Keratinocyte (primary cell): ENCODE measurements at regions not wholly inside any gene's neighbourhood (a gene's known extent, or its start where the extent isn't known, plus 50 kb on each side); places are given as distances from the start of the nearest gene placed in this dataset.

Source experiments
- DNase-seq: peaks from one replicate; pipeline ENCODE4 v3.0.0-alpha.2; 2011; ENCODE audit warnings: low read depth, missing footprints, low spot score
- FAIRE-seq: peaks from 2 replicates; lab custom pipeline; 2011; peaks lifted over from hg19 to GRCh38; lab: Jason Lieb, UNC
- H2AFZ ChIP-seq: 2 replicates; pipeline ENCODE4 v1.6.0; 2012; ENCODE audit warnings: low read length, control low read depth, inconsistent platforms; ENCODE audit not compliant: control insufficient read depth
- H3K27ac ChIP-seq: 2 replicates; pipeline ENCODE4 v1.5.1; 2011; ENCODE audit warnings: low read length; ENCODE audit not compliant: control insufficient read depth, insufficient read depth
- H3K27me3 ChIP-seq: 3 replicates; pipeline ENCODE4 v1.6.0; 2011; ENCODE audit warnings: low read length; ENCODE audit not compliant: control insufficient read depth, insufficient read depth; ENCODE audit errors: extremely low read depth
- H3K36me3 ChIP-seq, 2 experiments: 2 replicates in 1 of 2; 3 replicates in 1 of 2; pipeline ENCODE4 v1.5.1; 2011; ENCODE audit warnings: low read length in 2 of 2, mild to moderate bottlenecking in 1 of 2; ENCODE audit not compliant: control insufficient read depth in 2 of 2, insufficient read depth in 2 of 2; ENCODE audit errors: extremely low read depth in 1 of 2
- H3K4me1 ChIP-seq: 3 replicates; pipeline ENCODE4 v1.5.1; 2011; ENCODE audit warnings: low read length; ENCODE audit not compliant: control insufficient read depth, insufficient read depth; ENCODE audit errors: extremely low read depth
- H3K4me2 ChIP-seq: 3 replicates; pipeline ENCODE4 v1.6.0; 2011; ENCODE audit warnings: low read depth, low read length; ENCODE audit not compliant: control insufficient read depth, insufficient read depth; ENCODE audit errors: extremely low read depth
- H3K4me3 ChIP-seq, 3 experiments: fragments of 200-600 bp in 1 of 3; sonication (generic) in 1 of 3; 2 replicates in 2 of 3; 3 replicates in 1 of 3; pipeline ENCODE4 v1.5.1; 2011 to 2016; ENCODE audit warnings: low read length in 3 of 3, mild to moderate bottlenecking in 3 of 3, control low read depth in 2 of 3, inconsistent platforms in 1 of 3, low read depth in 1 of 3, mixed read lengths in 1 of 3, mixed run types in 1 of 3, moderate library complexity in 1 of 3; ENCODE audit not compliant: control insufficient read depth in 2 of 3, insufficient read depth in 2 of 3; ENCODE audit errors: extremely low read depth in 1 of 3
- H3K79me2 ChIP-seq: 2 replicates; pipeline ENCODE4 v1.6.0; 2012; ENCODE audit warnings: low read length; ENCODE audit not compliant: control insufficient read depth, insufficient read depth
- H3K9ac ChIP-seq: 3 replicates; pipeline ENCODE4 v1.6.0; 2011; ENCODE audit warnings: low read length; ENCODE audit not compliant: control insufficient read depth, insufficient read depth; ENCODE audit errors: extremely low read depth
- H3K9me1 ChIP-seq: 3 replicates; pipeline ENCODE4 v1.6.0; 2011; ENCODE audit warnings: low read length; ENCODE audit not compliant: control insufficient read depth, insufficient read depth; ENCODE audit errors: extremely low read depth
- H3K9me3 ChIP-seq: 2 replicates; pipeline ENCODE4 v1.5.1; 2012; ENCODE audit warnings: low read depth, low read length; ENCODE audit not compliant: control insufficient read depth
- H4K20me1 ChIP-seq: 3 replicates; pipeline ENCODE4 v1.6.0; 2011; ENCODE audit warnings: low read length; ENCODE audit not compliant: control insufficient read depth, insufficient read depth; ENCODE audit errors: extremely low read depth
- EZH2 ChIP-seq: IDR thresholded peaks from one replicate; pipeline ENCODE4 v1.6.1; 2012; ENCODE audit warnings: inconsistent platforms, mild to moderate bottlenecking, low read length, moderate library complexity
- dilution Hi-C: fragments of 300-500 bp; cut with MboI; formaldehyde crosslinking; loops from one replicate; pipeline ENCODE4 v1.7.0; 2020; ENCODE audit warnings: low sequenced_read_pairs; ENCODE audit not compliant: extremely low pct_ligation_motif_present
- TF ChIP-seq, protein P1 (sequence below), 3 experiments: IDR thresholded peaks in 1 of 3; conservative IDR thresholded peaks in 1 of 3; optimal IDR thresholded peaks in 1 of 3; 2 replicates in 2 of 3; 3 replicates in 1 of 3; pipeline versions ENCODE3 to v1.5.1; 2011; ENCODE audit warnings: low read length in 3 of 3, mild to moderate bottlenecking in 3 of 3, moderate library complexity in 2 of 3, control low read depth in 1 of 3, inconsistent platforms in 1 of 3; ENCODE audit not compliant: insufficient read depth in 2 of 3; ENCODE audit errors: extremely low read depth in 1 of 3

DNA sequence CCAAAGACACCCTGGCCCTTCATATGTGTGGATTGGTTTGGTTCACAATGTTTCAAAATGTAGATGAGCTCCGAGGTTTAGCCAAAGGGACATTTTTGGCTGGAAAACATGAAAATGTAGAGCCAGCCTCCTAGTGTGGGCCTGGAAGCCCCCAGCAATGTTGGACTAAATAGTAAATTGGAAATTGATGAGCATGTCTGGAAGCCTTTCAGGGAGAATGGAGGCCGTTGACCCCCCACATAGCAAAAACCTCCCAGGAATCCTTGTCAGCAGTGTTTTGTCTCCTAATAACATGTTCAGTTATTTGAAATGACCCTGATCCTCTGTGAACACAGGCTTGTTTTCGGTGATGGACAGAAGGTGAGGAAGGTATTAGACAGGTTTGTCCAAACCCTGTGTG lies 65.1 kb upstream of the TBX3 start:
- Histone ChIP-seq H3K4me3 (no peak overlapping the region), H3K4me2 (no peak overlapping the region), H4K20me1 (no peaks in the 10 kb centered on the region), H2AFZ (no peak overlapping the region), H3K79me2 (no peaks in the 10 kb centered on the region), H3K36me3 (no peaks in the 10 kb centered on the region), H3K9me3 (no peaks in the 10 kb centered on the region), H3K4me1 (no peaks in the 10 kb centered on the region), H3K27me3 (no peaks in the 10 kb centered on the region), H3K9me1 (no peaks in the 10 kb centered on the region), H3K27ac (no peak overlapping the region), H3K9ac (no peak overlapping the region)
- TF ChIP-seq EZH2, result no peak
- TF ChIP-seq, protein P1, sequence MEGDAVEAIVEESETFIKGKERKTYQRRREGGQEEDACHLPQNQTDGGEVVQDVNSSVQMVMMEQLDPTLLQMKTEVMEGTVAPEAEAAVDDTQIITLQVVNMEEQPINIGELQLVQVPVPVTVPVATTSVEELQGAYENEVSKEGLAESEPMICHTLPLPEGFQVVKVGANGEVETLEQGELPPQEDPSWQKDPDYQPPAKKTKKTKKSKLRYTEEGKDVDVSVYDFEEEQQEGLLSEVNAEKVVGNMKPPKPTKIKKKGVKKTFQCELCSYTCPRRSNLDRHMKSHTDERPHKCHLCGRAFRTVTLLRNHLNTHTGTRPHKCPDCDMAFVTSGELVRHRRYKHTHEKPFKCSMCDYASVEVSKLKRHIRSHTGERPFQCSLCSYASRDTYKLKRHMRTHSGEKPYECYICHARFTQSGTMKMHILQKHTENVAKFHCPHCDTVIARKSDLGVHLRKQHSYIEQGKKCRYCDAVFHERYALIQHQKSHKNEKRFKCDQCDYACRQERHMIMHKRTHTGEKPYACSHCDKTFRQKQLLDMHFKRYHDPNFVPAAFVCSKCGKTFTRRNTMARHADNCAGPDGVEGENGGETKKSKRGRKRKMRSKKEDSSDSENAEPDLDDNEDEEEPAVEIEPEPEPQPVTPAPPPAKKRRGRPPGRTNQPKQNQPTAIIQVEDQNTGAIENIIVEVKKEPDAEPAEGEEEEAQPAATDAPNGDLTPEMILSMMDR (optimal IDR thresholded peaks at IDR 0.05 in 1 of 3, IDR thresholded peaks at IDR 0.05 in 1 of 3, conservative IDR thresholded peaks at IDR 0.05 in 1 of 3; ENCODE audit: extremely low read depth in 1 of 3, insufficient read depth in 2 of 3, low read length in 3 of 3), result no peak
- dilution Hi-C loops, result no loop called here
- DNase-seq (no peak), FAIRE-seq (no peak)

DNA sequence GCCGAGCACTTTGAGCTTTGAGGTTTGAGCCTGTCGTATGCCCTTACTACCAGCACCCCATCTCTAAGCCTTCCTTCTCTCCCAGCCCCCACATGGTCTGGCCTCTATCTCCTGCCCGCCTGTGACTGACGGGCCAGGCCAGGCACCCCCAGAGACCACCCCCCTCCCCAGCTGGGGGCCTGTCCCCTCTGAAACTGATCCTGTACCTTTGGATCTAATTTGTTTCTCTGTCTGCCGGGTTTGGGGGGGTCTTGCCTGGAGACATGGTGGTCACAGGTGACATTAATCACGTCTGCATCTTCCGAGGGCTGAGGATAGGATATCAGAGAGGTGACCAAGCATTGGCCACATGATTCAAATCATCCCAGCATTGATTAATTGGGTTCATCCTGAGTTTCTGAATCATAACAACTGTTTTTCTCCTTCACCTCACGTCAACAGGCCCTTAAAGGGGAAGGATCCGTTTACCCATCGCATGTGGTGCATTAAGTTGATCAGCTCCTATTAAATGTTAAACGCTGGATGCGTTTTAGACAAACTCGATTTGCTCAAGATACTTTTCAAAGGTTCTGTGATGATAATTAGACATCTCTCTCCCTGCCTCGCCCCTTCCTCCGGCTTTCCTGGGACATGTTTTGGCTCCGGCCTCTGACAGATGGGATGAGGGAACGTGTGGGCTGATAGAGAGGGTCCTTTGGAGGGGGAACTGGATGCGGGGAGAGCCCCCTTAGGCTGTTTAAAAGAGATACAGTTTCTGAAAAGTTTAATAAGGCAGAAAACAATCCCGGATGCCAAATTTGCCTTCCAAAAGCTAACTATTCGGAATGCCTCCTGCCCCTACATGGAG lies 63.3 kb upstream of the TBX3 start:
- H3K36me3 ChIP-seq, result no peaks in the 10 kb centered on the region
- H4K20me1 ChIP-seq, result no peaks in the 10 kb centered on the region
- H3K27ac ChIP-seq, result no peak overlapping the region
- no peak for DNase-seq
- TF ChIP-seq, protein P1 (optimal IDR thresholded peaks at IDR 0.05 in 1 of 3, IDR thresholded peaks at IDR 0.05 in 1 of 3, conservative IDR thresholded peaks at IDR 0.05 in 1 of 3; ENCODE audit: extremely low read depth in 1 of 3, insufficient read depth in 2 of 3, low read length in 3 of 3), result no peak
- TF ChIP-seq EZH2, result no peak
- no peaks in the 10 kb centered on the region for H3K27me3 ChIP-seq
- H3K9me3 ChIP-seq, result no peaks in the 10 kb centered on the region
- H3K9ac ChIP-seq, result no peak overlapping the region
- no peaks in the 10 kb centered on the region for H3K9me1 ChIP-seq
- H3K79me2 ChIP-seq, result no peaks in the 10 kb centered on the region
- dilution Hi-C loops, result no loop called here
- H3K4me3 ChIP-seq, result no peak overlapping the region
- H2AFZ ChIP-seq, result no peak overlapping the region
- H3K4me2 ChIP-seq, result no peak overlapping the region
- no peak for FAIRE-seq
- H3K4me1 ChIP-seq, result no peaks in the 10 kb centered on the region
